Activated T-cell treated with anti-CD3 and anti-CD28 coated beads, Interleukin-2, amount 50 U/mL, for 4 hours (primary cell): ENCODE measurements at regions not wholly inside any gene's neighbourhood (a gene's known extent, or its start where the extent isn't known, plus 50 kb on each side); places are given as distances from the start of the nearest gene placed in this dataset.

Source experiments
- ATAC-seq, 2 donors: fragments of 200-7000 bp; cut with Tn5 transposase; one replicate each; pipeline ENCODE4 v1.10.0; 2021
- DNase-seq: peaks from one replicate; pipeline ENCODE4 v3.0.0-alpha.2; 2020
- H3K27me3 Mint-ChIP-seq: one replicate; pipeline ENCODE4 v1.8.0; 2021; ENCODE audit warnings: low read depth, mixed read lengths
- H3K36me3 Mint-ChIP-seq: one replicate; pipeline ENCODE4 v1.8.0; 2022; ENCODE audit warnings: mixed read lengths; ENCODE audit not compliant: insufficient read depth
- H3K4me1 Mint-ChIP-seq: one replicate; pipeline ENCODE4 v1.8.0; 2021; ENCODE audit warnings: low read depth, mixed read lengths
- H3K4me3 Mint-ChIP-seq: one replicate; pipeline ENCODE4 v1.8.0; 2021; ENCODE audit warnings: mild to moderate bottlenecking, moderate library complexity, mixed read lengths
- H3K9me3 Mint-ChIP-seq: one replicate; pipeline ENCODE4 v1.8.0; 2021; ENCODE audit warnings: mixed read lengths

GRCh38 chr2:37839991-37840390 lies 85.1 kb upstream of the RMDN2 start:
- Mint-ChIP-seq H3K9me3 (no peaks in the 10 kb centered on the region), H3K4me1 (no peaks in the 10 kb centered on the region), H3K36me3 (no peaks in the 10 kb centered on the region), H3K27me3 (no peaks in the 10 kb centered on the region), H3K4me3 (no peak overlapping the region)
- DNase-seq (no peak), ATAC-seq (no peak)

GRCh38 chr2:37842732-37843440 lies 82.2 kb upstream of the RMDN2 start:
- H3K36me3 Mint-ChIP-seq = no peaks in the 10 kb centered on the region
- H3K4me1 Mint-ChIP-seq = no peaks in the 10 kb centered on the region
- no peak overlapping the region for H3K4me3 Mint-ChIP-seq
- no peaks in the 10 kb centered on the region for H3K27me3 Mint-ChIP-seq
- ATAC-seq = no peak
- no peak for DNase-seq
- no peaks in the 10 kb centered on the region for H3K9me3 Mint-ChIP-seq

- DNase-seq (no peak), ATAC-seq (no peak)
- Mint-ChIP-seq H3K4me3 (no peak overlapping the region), H3K36me3 (no peaks in the 10 kb centered on the region), H3K4me1 (no peaks in the 10 kb centered on the region), H3K27me3 (no peaks in the 10 kb centered on the region), H3K9me3 (no peaks in the 10 kb centered on the region)
These were observed 81.5 kb upstream of the RMDN2 start for GRCh38 chr2:37843556-37843955.

GRCh38 chr2:37846207-37846606 lies 78.9 kb upstream of the RMDN2 start:
- Mint-ChIP-seq H3K27me3 (no peaks in the 10 kb centered on the region), H3K9me3 (no peaks in the 10 kb centered on the region), H3K36me3 (no peaks in the 10 kb centered on the region), H3K4me3 (no peak overlapping the region), H3K4me1 (peaks cover 13% of the 10 kb centered on the region)
- no peak for ATAC-seq
- DNase-seq = no peak

- ATAC-seq = no peak
- DNase-seq = no peak
- Mint-ChIP-seq H3K4me1 (peaks cover 26% of the 10 kb centered on the region), H3K27me3 (no peaks in the 10 kb centered on the region), H3K9me3 (no peaks in the 10 kb centered on the region), H3K4me3 (no peak overlapping the region), H3K36me3 (no peaks in the 10 kb centered on the region)
These were observed 77.3 kb upstream of the RMDN2 start for GRCh38 chr2:37847792-37848191.

GRCh38 chr2:37848451-37848850 lies 76.6 kb upstream of the RMDN2 start:
- Mint-ChIP-seq H3K9me3 (no peaks in the 10 kb centered on the region), H3K27me3 (no peaks in the 10 kb centered on the region), H3K4me1 (peaks cover 26% of the 10 kb centered on the region), H3K4me3 (no peak overlapping the region), H3K36me3 (no peaks in the 10 kb centered on the region)
- DNase-seq (no peak), ATAC-seq (no peak)

GRCh38 chr2:37849911-37850310 lies 75.2 kb upstream of the RMDN2 start:
- peak in 1 of 2 donors; percentile 25 for ATAC-seq
- H3K4me1 Mint-ChIP-seq = peaks cover 29% of the 10 kb centered on the region
- H3K36me3 Mint-ChIP-seq = no peaks in the 10 kb centered on the region
- H3K4me3 Mint-ChIP-seq = no peak overlapping the region
- no peak for DNase-seq
- no peaks in the 10 kb centered on the region for H3K9me3 Mint-ChIP-seq
- no peaks in the 10 kb centered on the region for H3K27me3 Mint-ChIP-seq

GRCh38 chr2:37851428-37851827 lies 73.7 kb upstream of the RMDN2 start:
- peak overlapping the region; percentile 69 for H3K4me3 Mint-ChIP-seq

GRCh38 chr2:37851828-37852584 lies 73.1 kb upstream of the RMDN2 start:
- DNase-seq = no peak
- no peaks in the 10 kb centered on the region for H3K27me3 Mint-ChIP-seq
- peaks cover 29% of the 10 kb centered on the region for H3K4me1 Mint-ChIP-seq
- ATAC-seq = peak; percentile 85 to 90
- no peaks in the 10 kb centered on the region for H3K9me3 Mint-ChIP-seq
- no peaks in the 10 kb centered on the region for H3K36me3 Mint-ChIP-seq
- H3K4me3 Mint-ChIP-seq = peak overlapping the region; percentile 69

More at GRCh38 chr2:37851428-37851827, 73.7 kb upstream of the RMDN2 start:
- Mint-ChIP-seq H3K36me3 (no peaks in the 10 kb centered on the region), H3K9me3 (no peaks in the 10 kb centered on the region), H3K27me3 (no peaks in the 10 kb centered on the region), H3K4me1 (peaks cover 29% of the 10 kb centered on the region)
- DNase-seq = no peak
- peak in 1 of 2 donors; percentile 23 for ATAC-seq

GRCh38 chr2:37852585-37853014 lies 72.5 kb upstream of the RMDN2 start:
- H3K36me3 Mint-ChIP-seq = no peaks in the 10 kb centered on the region
- peaks cover 29% of the 10 kb centered on the region for H3K4me1 Mint-ChIP-seq
- no peak overlapping the region for H3K4me3 Mint-ChIP-seq
- DNase-seq (no peak), ATAC-seq (no peak)
- H3K9me3 Mint-ChIP-seq = no peaks in the 10 kb centered on the region
- no peaks in the 10 kb centered on the region for H3K27me3 Mint-ChIP-seq

GRCh38 chr2:37854676-37855282 lies 70.3 kb upstream of the RMDN2 start:
- ATAC-seq (no peak), DNase-seq (no peak)
- Mint-ChIP-seq H3K4me3 (no peak overlapping the region), H3K9me3 (peaks cover 5% of the 10 kb centered on the region), H3K27me3 (peaks cover 3% of the 10 kb centered on the region), H3K4me1 (peaks cover 28% of the 10 kb centered on the region), H3K36me3 (no peaks in the 10 kb centered on the region)

- Mint-ChIP-seq H3K4me1 (peaks cover 21% of the 10 kb centered on the region), H3K4me3 (no peak overlapping the region), H3K36me3 (no peaks in the 10 kb centered on the region), H3K9me3 (peaks cover 5% of the 10 kb centered on the region), H3K27me3 (peaks cover 3% of the 10 kb centered on the region)
- no peak for DNase-seq
- no peak for ATAC-seq
These were observed 69.6 kb upstream of the RMDN2 start for GRCh38 chr2:37855283-37856041.

- peaks cover 5% of the 10 kb centered on the region for H3K9me3 Mint-ChIP-seq
- DNase-seq (no peak), ATAC-seq (no peak)
- H3K36me3 Mint-ChIP-seq = no peaks in the 10 kb centered on the region
- H3K27me3 Mint-ChIP-seq = peaks cover 3% of the 10 kb centered on the region
- H3K4me3 Mint-ChIP-seq = no peak overlapping the region
- H3K4me1 Mint-ChIP-seq = peaks cover 16% of the 10 kb centered on the region
These were observed 68.9 kb upstream of the RMDN2 start for GRCh38 chr2:37856101-37856751.
